HepG2 (cell line): ENCODE measurements at regions not wholly inside any gene's neighbourhood (a gene's known extent, or its start where the extent isn't known, plus 50 kb on each side); places are given as distances from the start of the nearest gene placed in this dataset.
A peak's percentile ranks its signal among the peaks of the same experiment; 100 is the strongest.

Experiments used
- ATAC-seq: fragments of 200-7000 bp; cut with Tn5 transposase; 3 replicates; pipeline ENCODE4 v1.9.1; 2020; ENCODE audit warnings: mild to moderate bottlenecking, moderate library complexity
- BruUV-seq: library from RNA; stranded (reverse); fragments of 400-500 nt; replicated peaks from 2 replicates; lab custom pipeline; 2021; lab: Mats Ljungman, UMichigan
- CTCF ChIA-PET: fragments of 300-600 bp; formaldehyde crosslinking; extraction: SDS; loops from one replicate; lab custom pipeline; 2021; ENCODE audit warnings: low total read pairs, inconsistent platforms, low intra/inter-chr PET ratio; lab: Yijun Ruan, JAX
- POLR2A ChIA-PET: fragments of 350-600 bp; sonication (Branson Sonifier 250); formaldehyde crosslinking; loops from one replicate; lab custom pipeline; 2020; ENCODE audit warnings: antibody characterized with exemption, inconsistent platforms; lab: Yijun Ruan, JAX
- DNase-seq: peaks from one replicate; pipeline ENCODE4 v3.0.0-alpha.2; 2015; ENCODE audit warnings: low spot score
- FAIRE-seq: peaks from 3 replicates; lab custom pipeline; 2011; peaks lifted over from hg19 to GRCh38; lab: Jason Lieb, UNC
- H2AFZ ChIP-seq: one replicate; pipeline ENCODE4 v1.6.1; 2011; ENCODE audit warnings: low read length, inconsistent platforms
- H3K27ac ChIP-seq: fragments of 300-600 bp; 3 replicates; pipeline ENCODE4 v1.8.0; 2011; ENCODE audit warnings: mixed run types, mild to moderate bottlenecking, mixed read lengths, low read length, inconsistent platforms; ENCODE audit not compliant: insufficient read depth; ENCODE audit errors: extremely low read length
- H3K27me3 ChIP-seq, 2 experiments: fragments of 200-600 bp in 1 of 2; 2 replicates in 1 of 2; 3 replicates in 1 of 2; pipeline versions ENCODE4 v1.6.0 to v1.8.0; 2011; ENCODE audit warnings: low read length in 2 of 2, mild to moderate bottlenecking in 2 of 2, moderate library complexity in 2 of 2, inconsistent platforms in 1 of 2; ENCODE audit not compliant: insufficient read depth in 2 of 2, control insufficient read depth in 1 of 2
- H3K36me3 ChIP-seq, 2 experiments: fragments of 200-600 bp in 1 of 2; replicated peaks in 1 of 2; 2 replicates in 1 of 2; 3 replicates in 1 of 2; pipeline versions ENCODE4 v1.5.1 to v1.8.0; 2011; ENCODE audit warnings: low read length in 2 of 2, inconsistent platforms in 1 of 2; ENCODE audit not compliant: insufficient read depth in 2 of 2, control insufficient read depth in 1 of 2
- H3K4me1 ChIP-seq: 2 replicates; pipeline ENCODE4 v1.5.1; 2012; ENCODE audit warnings: low read length, inconsistent platforms; ENCODE audit not compliant: insufficient read depth
- H3K4me2 ChIP-seq: 2 replicates; pipeline ENCODE4 v1.6.0; 2011; ENCODE audit warnings: low read depth, low read length, inconsistent platforms
- H3K4me3 ChIP-seq, 3 experiments: fragments of 200-600 bp in 1 of 3; sonication (generic), shearing (Covaris generic) in 1 of 3; replicated peaks in 1 of 3; 2 replicates each; pipeline ENCODE4 v1.5.1; 2011 to 2016; ENCODE audit warnings: low read length in 3 of 3, inconsistent platforms in 2 of 3, low read depth in 2 of 3, mild to moderate bottlenecking in 2 of 3, control low read depth in 1 of 3, mixed read lengths in 1 of 3; ENCODE audit not compliant: insufficient read depth in 1 of 3
- H3K79me2 ChIP-seq: one replicate; pipeline ENCODE4 v1.6.1; 2011; ENCODE audit warnings: low read length, inconsistent platforms; ENCODE audit not compliant: insufficient read depth
- H3K9ac ChIP-seq: 2 replicates; pipeline ENCODE4 v1.6.0; 2011; ENCODE audit warnings: mild to moderate bottlenecking, low read depth, low read length, inconsistent platforms; ENCODE audit not compliant: insufficient read depth
- H3K9me3 ChIP-seq: 2 replicates; pipeline ENCODE4 v1.5.1; 2012; ENCODE audit warnings: mild to moderate bottlenecking, low read length
- H4K20me1 ChIP-seq: 2 replicates; pipeline ENCODE4 v1.6.0; 2011; ENCODE audit warnings: inconsistent platforms, mild to moderate bottlenecking, low read length, moderate library complexity; ENCODE audit not compliant: insufficient read depth
- MLX ChIP-seq: IDR thresholded peaks from 2 replicates; pipeline ENCODE4 v1.6.1; 2016
- ZBTB8A ChIP-seq: sonication (generic); formaldehyde crosslinking; IDR thresholded peaks from 2 replicates; pipeline ENCODE4 v1.4.0; 2020; ENCODE audit warnings: mild to moderate bottlenecking, low read depth, missing genetic modification reagents, borderline replicate concordance
- ZNF251 ChIP-seq: sonication (generic); formaldehyde crosslinking; IDR thresholded peaks from 2 replicates; pipeline ENCODE4 v1.9.0; 2021; ENCODE audit warnings: mild to moderate bottlenecking, missing genetic modification reagents
- ZNF350 ChIP-seq: sonication (generic); formaldehyde crosslinking; IDR thresholded peaks from 2 replicates; pipeline ENCODE4 v1.4.0; 2020; ENCODE audit warnings: mild to moderate bottlenecking, low read depth, missing genetic modification reagents, borderline replicate concordance
- ZNF773 ChIP-seq: sonication (generic); formaldehyde crosslinking; IDR thresholded peaks from 2 replicates; pipeline ENCODE4 v1.4.0; 2020; ENCODE audit warnings: missing genetic modification reagents, borderline replicate concordance
- WGBS: methylation state at CpG from one replicate; pipeline ENCODE4 v1.1.6; 2017; ENCODE audit warnings: low lambda C conversion rate; 5-methylcytosine and 5-hydroxymethylcytosine counted together
- in situ Hi-C: cut with HindIII; loops from 2 replicates; pipeline ENCODE4 v1.10.0; 2017; ENCODE audit warnings: low pct_unique_long_range_greater_than_20kb; ENCODE audit not compliant: extremely low pct_ligation_motif_present
- intact Hi-C: fragments of 100-400 bp; cut with micrococcal nuclease; formaldehyde crosslinking; loops from one replicate; pipeline ENCODE4 v1.10.0; 2022; ENCODE audit not compliant: unreplicated experiment
- TF ChIP-seq, protein P1 (sequence below): sonication (generic); formaldehyde crosslinking; IDR thresholded peaks from 2 replicates; pipeline ENCODE4 v1.4.0; 2020; ENCODE audit warnings: missing genetic modification reagents, borderline replicate concordance
- TF ChIP-seq, protein P2 (sequence below): sonication (generic); formaldehyde crosslinking; IDR thresholded peaks from 2 replicates; pipeline ENCODE4 v1.5.1; 2020; ENCODE audit warnings: mild to moderate bottlenecking, moderate library complexity, missing genetic modification reagents
- TF ChIP-seq, protein P3 (sequence below): sonication (generic); formaldehyde crosslinking; IDR thresholded peaks from 2 replicates; pipeline ENCODE4 v1.8.1; 2023; ENCODE audit warnings: missing genetic modification reagents, inconsistent platforms, borderline replicate concordance
- TF ChIP-seq, protein P4 (sequence below): sonication (generic); formaldehyde crosslinking; IDR thresholded peaks from 2 replicates; pipeline ENCODE4 v1.8.0; 2022; ENCODE audit warnings: missing genetic modification reagents, mild to moderate bottlenecking, borderline replicate concordance

GRCh38 chr16:86319585-86320236 is 190.6 kb upstream of the FOXF1 start:
- WGBS = 29% methylated on average over 13 of the region's 13 CpGs
- no peaks in the 10 kb centered on the region for H3K4me1 ChIP-seq
- CTCF ChIA-PET = no interaction called here
- in situ Hi-C loops (no loop called here), intact Hi-C loops (no loop called here)
- H3K4me2 ChIP-seq = no peak overlapping the region
- FAIRE-seq (no peak), DNase-seq (no peak), ATAC-seq (0 out of 3 replicates have a peak, but pooled peaks have one; percentile 16)
- H3K4me3 ChIP-seq = no peak overlapping the region
- POLR2A ChIA-PET = no interaction called here
- no peaks in the 10 kb centered on the region for H4K20me1 ChIP-seq
- no peak overlapping the region for H3K9ac ChIP-seq
- no peak overlapping the region for H2AFZ ChIP-seq
- H3K79me2 ChIP-seq = no peaks in the 10 kb centered on the region
- no TSS peak for BruUV-seq
- peaks cover 2 to 4% of the 10 kb centered on the region in 2 experiments; a peak in 2 of 5 replicates for H3K27me3 ChIP-seq
- no peaks in the 10 kb centered on the region for H3K36me3 ChIP-seq
- H3K9me3 ChIP-seq = no peaks in the 10 kb centered on the region
- H3K27ac ChIP-seq = no peak overlapping the region
- no peak for TF ChIP-seq ZNF773 (CRISPR knock-in tag)
- TF ChIP-seq, protein P1, sequence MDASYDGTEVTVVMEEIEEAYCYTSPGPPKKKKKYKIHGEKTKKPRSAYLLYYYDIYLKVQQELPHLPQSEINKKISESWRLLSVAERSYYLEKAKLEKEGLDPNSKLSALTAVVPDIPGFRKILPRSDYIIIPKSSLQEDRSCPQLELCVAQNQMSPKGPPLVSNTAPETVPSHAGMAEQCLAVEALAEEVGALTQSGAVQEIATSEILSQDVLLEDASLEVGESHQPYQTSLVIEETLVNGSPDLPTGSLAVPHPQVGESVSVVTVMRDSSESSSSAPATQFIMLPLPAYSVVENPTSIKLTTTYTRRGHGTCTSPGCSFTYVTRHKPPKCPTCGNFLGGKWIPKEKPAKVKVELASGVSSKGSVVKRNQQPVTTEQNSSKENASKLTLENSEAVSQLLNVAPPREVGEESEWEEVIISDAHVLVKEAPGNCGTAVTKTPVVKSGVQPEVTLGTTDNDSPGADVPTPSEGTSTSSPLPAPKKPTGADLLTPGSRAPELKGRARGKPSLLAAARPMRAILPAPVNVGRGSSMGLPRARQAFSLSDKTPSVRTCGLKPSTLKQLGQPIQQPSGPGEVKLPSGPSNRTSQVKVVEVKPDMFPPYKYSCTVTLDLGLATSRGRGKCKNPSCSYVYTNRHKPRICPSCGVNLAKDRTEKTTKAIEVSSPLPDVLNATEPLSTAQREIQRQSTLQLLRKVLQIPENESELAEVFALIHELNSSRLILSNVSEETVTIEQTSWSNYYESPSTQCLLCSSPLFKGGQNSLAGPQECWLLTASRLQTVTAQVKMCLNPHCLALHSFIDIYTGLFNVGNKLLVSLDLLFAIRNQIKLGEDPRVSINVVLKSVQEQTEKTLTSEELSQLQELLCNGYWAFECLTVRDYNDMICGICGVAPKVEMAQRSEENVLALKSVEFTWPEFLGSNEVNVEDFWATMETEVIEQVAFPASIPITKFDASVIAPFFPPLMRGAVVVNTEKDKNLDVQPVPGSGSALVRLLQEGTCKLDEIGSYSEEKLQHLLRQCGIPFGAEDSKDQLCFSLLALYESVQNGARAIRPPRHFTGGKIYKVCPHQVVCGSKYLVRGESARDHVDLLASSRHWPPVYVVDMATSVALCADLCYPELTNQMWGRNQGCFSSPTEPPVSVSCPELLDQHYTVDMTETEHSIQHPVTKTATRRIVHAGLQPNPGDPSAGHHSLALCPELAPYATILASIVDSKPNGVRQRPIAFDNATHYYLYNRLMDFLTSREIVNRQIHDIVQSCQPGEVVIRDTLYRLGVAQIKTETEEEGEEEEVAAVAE (CRISPR knock-in tag) = no peak
- no peak for TF ChIP-seq ZNF350
- TF ChIP-seq ZBTB8A (CRISPR knock-in tag) = no peak
- TF ChIP-seq, protein P2, sequence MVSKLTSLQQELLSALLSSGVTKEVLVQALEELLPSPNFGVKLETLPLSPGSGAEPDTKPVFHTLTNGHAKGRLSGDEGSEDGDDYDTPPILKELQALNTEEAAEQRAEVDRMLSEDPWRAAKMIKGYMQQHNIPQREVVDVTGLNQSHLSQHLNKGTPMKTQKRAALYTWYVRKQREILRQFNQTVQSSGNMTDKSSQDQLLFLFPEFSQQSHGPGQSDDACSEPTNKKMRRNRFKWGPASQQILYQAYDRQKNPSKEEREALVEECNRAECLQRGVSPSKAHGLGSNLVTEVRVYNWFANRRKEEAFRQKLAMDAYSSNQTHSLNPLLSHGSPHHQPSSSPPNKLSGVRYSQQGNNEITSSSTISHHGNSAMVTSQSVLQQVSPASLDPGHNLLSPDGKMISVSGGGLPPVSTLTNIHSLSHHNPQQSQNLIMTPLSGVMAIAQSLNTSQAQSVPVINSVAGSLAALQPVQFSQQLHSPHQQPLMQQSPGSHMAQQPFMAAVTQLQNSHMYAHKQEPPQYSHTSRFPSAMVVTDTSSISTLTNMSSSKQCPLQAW (CRISPR knock-in tag) = no peak
- TF ChIP-seq ZNF251 (CRISPR knock-in tag) = no peak
- TF ChIP-seq MLX (CRISPR knock-in tag) = no peak
- TF ChIP-seq, protein P3, sequence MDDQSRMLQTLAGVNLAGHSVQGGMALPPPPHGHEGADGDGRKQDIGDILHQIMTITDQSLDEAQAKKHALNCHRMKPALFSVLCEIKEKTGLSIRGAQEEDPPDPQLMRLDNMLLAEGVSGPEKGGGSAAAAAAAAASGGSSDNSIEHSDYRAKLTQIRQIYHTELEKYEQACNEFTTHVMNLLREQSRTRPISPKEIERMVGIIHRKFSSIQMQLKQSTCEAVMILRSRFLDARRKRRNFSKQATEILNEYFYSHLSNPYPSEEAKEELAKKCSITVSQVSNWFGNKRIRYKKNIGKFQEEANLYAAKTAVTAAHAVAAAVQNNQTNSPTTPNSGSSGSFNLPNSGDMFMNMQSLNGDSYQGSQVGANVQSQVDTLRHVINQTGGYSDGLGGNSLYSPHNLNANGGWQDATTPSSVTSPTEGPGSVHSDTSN (CRISPR knock-in tag) = no peak
- TF ChIP-seq, protein P4, sequence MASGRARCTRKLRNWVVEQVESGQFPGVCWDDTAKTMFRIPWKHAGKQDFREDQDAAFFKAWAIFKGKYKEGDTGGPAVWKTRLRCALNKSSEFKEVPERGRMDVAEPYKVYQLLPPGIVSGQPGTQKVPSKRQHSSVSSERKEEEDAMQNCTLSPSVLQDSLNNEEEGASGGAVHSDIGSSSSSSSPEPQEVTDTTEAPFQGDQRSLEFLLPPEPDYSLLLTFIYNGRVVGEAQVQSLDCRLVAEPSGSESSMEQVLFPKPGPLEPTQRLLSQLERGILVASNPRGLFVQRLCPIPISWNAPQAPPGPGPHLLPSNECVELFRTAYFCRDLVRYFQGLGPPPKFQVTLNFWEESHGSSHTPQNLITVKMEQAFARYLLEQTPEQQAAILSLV (CRISPR knock-in tag) = no peak
